ENCODE measurements at regions not wholly inside any gene's neighbourhood (a gene's known extent, or its start where the extent isn't known, plus 50 kb on each side); places are given as distances from the start of the nearest gene placed in this dataset.

- Histone ChIP-seq H3K4me3 (no peak overlapping the region), H3K36me3 (ENCODE audit: insufficient read depth, low read length) (no peaks in the 10 kb centered on the region), H3K27ac (no peak overlapping the region), H3K9ac (ENCODE audit: insufficient read length) (no peak overlapping the region), H3K9me3 (ENCODE audit: low read depth, low read length) (no peaks in the 10 kb centered on the region)
- TF ChIP-seq EZH2 (IDR thresholded peaks at IDR 0.05) (no peak), FOXP2 (optimal IDR thresholded peaks at IDR 0.05; ENCODE audit: control extremely low read depth, extremely low read length, insufficient read depth) (no peak), POLR2AphosphoS5 (IDR thresholded peaks at IDR 0.05; ENCODE audit: borderline replicate concordance, low read depth, low read length) (no peak)
- no peak for DNase-seq (ENCODE audit: low read depth, low spot score)
Measured at GRCh38 chr15:47961401-47962090, 159.2 kb upstream of the SLC24A5 start.

DNA sequence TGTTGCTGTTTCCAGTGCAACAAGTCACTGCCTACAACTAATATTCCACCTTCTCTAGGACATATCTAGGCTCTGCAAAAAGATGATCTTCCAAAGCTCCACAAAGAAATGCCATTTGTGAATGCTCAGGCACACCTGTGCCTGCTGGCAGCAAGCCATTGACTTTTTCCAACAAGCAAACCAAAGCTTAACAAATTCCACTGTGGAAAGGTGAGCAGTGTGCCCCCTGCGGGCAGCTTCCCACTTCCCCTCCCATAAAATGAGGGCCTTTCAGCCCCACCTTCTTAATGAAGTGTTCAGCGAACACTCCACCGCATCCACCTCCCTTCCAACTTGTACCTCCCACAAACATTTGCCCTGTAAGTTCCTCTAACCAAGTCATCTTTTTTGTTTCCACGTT, 157.5 kb upstream of the SLC24A5 start:
- no peak overlapping the region for H3K27ac ChIP-seq
- no peaks in the 10 kb centered on the region for H3K36me3 ChIP-seq (ENCODE audit: insufficient read depth, low read length)
- no peak overlapping the region for H3K4me3 ChIP-seq
- H3K9me3 ChIP-seq (ENCODE audit: low read depth, low read length) = no peaks in the 10 kb centered on the region
- DNase-seq (ENCODE audit: low read depth, low spot score) = no peak
- TF ChIP-seq POLR2AphosphoS5 (IDR thresholded peaks at IDR 0.05; ENCODE audit: borderline replicate concordance, low read depth, low read length) = no peak
- TF ChIP-seq EZH2 (IDR thresholded peaks at IDR 0.05) = no peak
- TF ChIP-seq FOXP2 (optimal IDR thresholded peaks at IDR 0.05; ENCODE audit: control extremely low read depth, extremely low read length, insufficient read depth) = no peak
- no peak overlapping the region for H3K9ac ChIP-seq (ENCODE audit: insufficient read length)

DNA sequence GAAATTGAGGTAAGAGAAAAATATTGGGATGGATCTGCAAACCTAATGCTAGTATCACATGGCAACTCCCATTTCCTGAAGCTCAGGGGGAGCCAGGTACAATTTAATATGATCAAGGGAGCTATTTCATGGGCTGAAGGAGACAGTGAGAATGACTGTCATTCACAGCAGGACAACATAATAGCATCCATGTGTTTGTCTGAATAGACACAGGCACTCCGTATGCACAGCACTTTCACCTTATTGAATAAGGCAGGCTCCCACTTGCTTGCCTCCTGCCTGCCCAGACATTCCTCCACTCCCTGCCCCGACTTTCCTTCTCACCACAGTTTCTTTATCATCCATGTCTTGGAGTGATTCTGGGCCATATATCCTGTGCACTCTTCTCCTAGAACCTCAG, 156.6 kb upstream of the SLC24A5 start:
- H3K4me3 ChIP-seq = no peak overlapping the region
- H3K36me3 ChIP-seq (ENCODE audit: insufficient read depth, low read length) = no peaks in the 10 kb centered on the region
- no peaks in the 10 kb centered on the region for H3K9me3 ChIP-seq (ENCODE audit: low read depth, low read length)
- no peak for DNase-seq (ENCODE audit: low read depth, low spot score)
- H3K27ac ChIP-seq = no peak overlapping the region
- TF ChIP-seq FOXP2 (optimal IDR thresholded peaks at IDR 0.05; ENCODE audit: control extremely low read depth, extremely low read length, insufficient read depth) (no peak), EZH2 (IDR thresholded peaks at IDR 0.05) (no peak), POLR2AphosphoS5 (IDR thresholded peaks at IDR 0.05; ENCODE audit: borderline replicate concordance, low read depth, low read length) (no peak)
- no peak overlapping the region for H3K9ac ChIP-seq (ENCODE audit: insufficient read length)

GRCh38 chr15:47965297-47965696, 155.5 kb upstream of the SLC24A5 start:
- H3K4me3 ChIP-seq = no peak overlapping the region
- no peak overlapping the region for H3K9ac ChIP-seq (ENCODE audit: insufficient read length)
- TF ChIP-seq EZH2 (IDR thresholded peaks at IDR 0.05) = no peak
- TF ChIP-seq POLR2AphosphoS5 (IDR thresholded peaks at IDR 0.05; ENCODE audit: borderline replicate concordance, low read depth, low read length) = no peak
- TF ChIP-seq FOXP2 (optimal IDR thresholded peaks at IDR 0.05; ENCODE audit: control extremely low read depth, extremely low read length, insufficient read depth) = no peak
- no peaks in the 10 kb centered on the region for H3K9me3 ChIP-seq (ENCODE audit: low read depth, low read length)
- no peak overlapping the region for H3K27ac ChIP-seq
- no peak for DNase-seq (ENCODE audit: low read depth, low spot score)
- no peaks in the 10 kb centered on the region for H3K36me3 ChIP-seq (ENCODE audit: insufficient read depth, low read length)

DNA sequence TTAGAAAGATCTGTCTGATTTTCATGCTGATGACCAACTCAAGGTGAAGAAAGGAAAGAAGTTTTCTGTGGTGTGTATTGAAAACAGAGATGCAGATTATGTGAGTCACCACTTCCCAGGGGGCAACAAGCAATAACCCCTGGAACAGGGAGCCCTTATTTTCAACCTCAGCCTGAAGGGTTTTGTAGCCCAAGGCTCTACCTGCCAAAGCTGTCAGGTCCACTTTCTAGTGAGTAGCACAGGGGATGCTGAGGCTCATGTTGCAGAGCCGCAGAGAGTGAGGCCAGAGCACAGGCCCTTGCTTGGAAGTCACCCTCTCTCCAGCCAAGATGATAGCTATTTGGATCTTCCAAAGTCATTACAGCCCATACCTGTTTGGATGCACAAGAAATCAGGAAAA, 152.2 kb upstream of the SLC24A5 start:
- H3K4me3 ChIP-seq = no peak overlapping the region
- no peak for DNase-seq (ENCODE audit: low read depth, low spot score)
- no peaks in the 10 kb centered on the region for H3K9me3 ChIP-seq (ENCODE audit: low read depth, low read length)
- TF ChIP-seq FOXP2 (optimal IDR thresholded peaks at IDR 0.05; ENCODE audit: control extremely low read depth, extremely low read length, insufficient read depth) (no peak), EZH2 (IDR thresholded peaks at IDR 0.05) (no peak), POLR2AphosphoS5 (IDR thresholded peaks at IDR 0.05; ENCODE audit: borderline replicate concordance, low read depth, low read length) (no peak)
- no peak overlapping the region for H3K9ac ChIP-seq (ENCODE audit: insufficient read length)
- H3K27ac ChIP-seq = no peak overlapping the region
- H3K36me3 ChIP-seq (ENCODE audit: insufficient read depth, low read length) = no peaks in the 10 kb centered on the region

GRCh38 chr15:47971637-47972036, 149.2 kb upstream of the SLC24A5 start:
- Histone ChIP-seq H3K27ac (no peak overlapping the region), H3K9me3 (ENCODE audit: low read depth, low read length) (no peaks in the 10 kb centered on the region), H3K9ac (ENCODE audit: insufficient read length) (no peak overlapping the region), H3K36me3 (ENCODE audit: insufficient read depth, low read length) (no peaks in the 10 kb centered on the region), H3K4me3 (no peak overlapping the region)
- DNase-seq (ENCODE audit: low read depth, low spot score) = no peak
- TF ChIP-seq POLR2AphosphoS5 (IDR thresholded peaks at IDR 0.05; ENCODE audit: borderline replicate concordance, low read depth, low read length) (no peak), FOXP2 (optimal IDR thresholded peaks at IDR 0.05; ENCODE audit: control extremely low read depth, extremely low read length, insufficient read depth) (no peak), EZH2 (IDR thresholded peaks at IDR 0.05) (no peak)

- no peak overlapping the region for H3K27ac ChIP-seq
- DNase-seq (ENCODE audit: low read depth, low spot score) = no peak
- H3K9me3 ChIP-seq (ENCODE audit: low read depth, low read length) = no peaks in the 10 kb centered on the region
- H3K36me3 ChIP-seq (ENCODE audit: insufficient read depth, low read length) = no peaks in the 10 kb centered on the region
- H3K4me3 ChIP-seq = no peak overlapping the region
- H3K9ac ChIP-seq (ENCODE audit: insufficient read length) = no peak overlapping the region
- TF ChIP-seq EZH2 (IDR thresholded peaks at IDR 0.05) (no peak), POLR2AphosphoS5 (IDR thresholded peaks at IDR 0.05; ENCODE audit: borderline replicate concordance, low read depth, low read length) (no peak), FOXP2 (optimal IDR thresholded peaks at IDR 0.05; ENCODE audit: control extremely low read depth, extremely low read length, insufficient read depth) (no peak)
Measured at GRCh38 chr15:47972738-47973137, 148.1 kb upstream of the SLC24A5 start.

DNA sequence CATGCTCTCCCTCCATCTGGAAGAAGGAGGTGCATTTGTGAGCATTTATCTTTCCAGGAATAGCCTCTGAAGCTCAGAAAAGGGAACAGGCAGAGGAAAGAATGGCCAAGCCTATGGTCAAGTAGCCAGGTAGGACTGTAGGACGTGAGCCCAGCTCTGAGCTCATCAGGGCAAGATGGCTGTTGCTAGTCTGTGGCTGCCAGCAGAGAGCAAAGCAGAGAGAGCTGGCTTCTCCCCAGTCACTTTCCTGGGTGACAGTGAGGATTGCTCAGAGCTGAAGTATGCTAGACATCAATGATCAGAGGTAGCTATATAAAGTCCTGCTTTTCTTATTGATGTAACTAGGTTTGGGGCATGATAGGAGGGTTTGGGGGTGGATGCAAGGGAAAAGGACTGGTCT, 146.1 kb upstream of the SLC24A5 start:
- no peak overlapping the region for H3K27ac ChIP-seq
- no peak overlapping the region for H3K4me3 ChIP-seq
- TF ChIP-seq POLR2AphosphoS5 (IDR thresholded peaks at IDR 0.05; ENCODE audit: borderline replicate concordance, low read depth, low read length) (no peak), FOXP2 (optimal IDR thresholded peaks at IDR 0.05; ENCODE audit: control extremely low read depth, extremely low read length, insufficient read depth) (no peak), EZH2 (IDR thresholded peaks at IDR 0.05) (no peak)
- no peaks in the 10 kb centered on the region for H3K9me3 ChIP-seq (ENCODE audit: low read depth, low read length)
- no peak for DNase-seq (ENCODE audit: low read depth, low spot score)
- H3K9ac ChIP-seq (ENCODE audit: insufficient read length) = no peak overlapping the region
- H3K36me3 ChIP-seq (ENCODE audit: insufficient read depth, low read length) = no peaks in the 10 kb centered on the region

- DNase-seq (ENCODE audit: low read depth, low spot score) = no peak
- no peaks in the 10 kb centered on the region for H3K36me3 ChIP-seq (ENCODE audit: insufficient read depth, low read length)
- no peaks in the 10 kb centered on the region for H3K9me3 ChIP-seq (ENCODE audit: low read depth, low read length)
- H3K4me3 ChIP-seq = no peak overlapping the region
- H3K9ac ChIP-seq (ENCODE audit: insufficient read length) = no peak overlapping the region
- TF ChIP-seq POLR2AphosphoS5 (IDR thresholded peaks at IDR 0.05; ENCODE audit: borderline replicate concordance, low read depth, low read length) (no peak), FOXP2 (optimal IDR thresholded peaks at IDR 0.05; ENCODE audit: control extremely low read depth, extremely low read length, insufficient read depth) (no peak), EZH2 (IDR thresholded peaks at IDR 0.05) (no peak)
- no peak overlapping the region for H3K27ac ChIP-seq
Measured at GRCh38 chr15:47975427-47975826, 145.4 kb upstream of the SLC24A5 start.
